Right hindlimb (tissue), 1 donor: ENCODE measurements at regions not wholly inside any gene's neighbourhood (a gene's known extent, or its start where the extent isn't known, plus 50 kb on each side); places are given as distances from the start of the nearest gene placed in this dataset.
A peak's percentile ranks its signal among the peaks of the same experiment; 100 is the strongest.

Experiments used
- DNase-seq: peaks from one replicate; pipeline ENCODE4 v3.0.0-alpha.2; 2018

DNA sequence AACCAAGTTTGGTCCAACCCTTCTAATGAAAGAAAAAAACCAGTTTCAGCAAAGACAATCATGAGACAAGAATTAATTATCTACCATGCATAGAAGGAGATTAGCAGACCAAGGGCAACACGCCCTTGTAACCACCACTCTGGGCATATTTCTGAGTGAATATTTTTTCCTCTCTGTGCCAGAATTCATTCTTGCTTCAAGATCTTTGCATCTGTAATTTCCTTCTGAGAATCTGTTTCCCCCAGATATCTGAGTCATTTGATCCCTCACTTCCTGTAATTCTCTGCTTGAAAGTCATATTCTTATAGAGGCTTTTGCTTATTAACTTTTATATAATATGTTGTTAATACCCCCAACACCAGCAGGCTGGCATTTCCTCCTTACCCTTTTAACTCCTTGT, 243.7 kb downstream of the SLC16A7 start:
- no peak for DNase-seq

DNA sequence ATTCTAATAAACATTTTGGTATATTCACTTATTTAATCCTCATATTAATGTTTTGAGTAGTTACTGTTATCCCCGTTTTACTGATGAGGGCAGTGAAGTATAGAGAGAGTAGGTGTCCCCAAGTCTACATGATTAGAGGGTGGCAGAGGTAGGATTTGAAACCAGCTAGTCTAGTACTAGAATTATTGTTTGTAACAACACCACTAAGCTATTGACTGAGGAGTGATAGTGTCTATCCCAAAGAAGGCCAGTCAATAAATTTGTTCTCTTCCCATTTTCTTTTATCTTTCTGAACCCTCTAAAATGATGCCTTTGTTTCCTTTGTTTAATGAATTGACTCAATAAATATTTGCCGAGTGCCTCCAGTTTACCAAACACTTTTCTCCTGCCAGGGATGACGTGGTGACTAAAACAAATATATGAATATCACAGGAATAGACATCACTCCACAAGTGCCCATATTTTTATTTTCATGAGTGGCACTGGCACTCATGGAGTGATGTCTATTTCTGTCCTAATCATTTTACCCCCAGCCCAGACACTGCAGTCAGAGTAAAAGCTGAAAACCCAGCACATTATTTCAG, 247.5 kb downstream of the SLC16A7 start:
- no peak for DNase-seq

DNA sequence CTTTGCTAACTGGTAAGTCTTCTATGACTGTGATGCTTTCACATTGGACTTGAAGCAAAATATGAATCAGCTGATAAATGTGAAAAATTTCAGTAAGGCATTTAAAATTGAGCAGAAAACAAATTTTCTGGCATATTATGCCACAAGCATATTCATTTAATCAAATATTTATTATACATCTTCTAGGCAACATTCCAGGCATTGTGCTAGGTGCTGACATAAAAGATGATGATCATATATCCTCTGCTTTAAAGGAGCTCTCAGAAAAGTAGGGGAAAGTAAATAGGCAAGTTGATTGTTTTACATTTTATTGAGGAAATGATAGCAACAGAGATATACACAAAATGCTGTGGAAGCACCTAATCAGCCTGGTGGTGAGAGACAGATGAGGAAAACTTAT, 248.9 kb downstream of the SLC16A7 start:
- DNase-seq = no peak

DNA sequence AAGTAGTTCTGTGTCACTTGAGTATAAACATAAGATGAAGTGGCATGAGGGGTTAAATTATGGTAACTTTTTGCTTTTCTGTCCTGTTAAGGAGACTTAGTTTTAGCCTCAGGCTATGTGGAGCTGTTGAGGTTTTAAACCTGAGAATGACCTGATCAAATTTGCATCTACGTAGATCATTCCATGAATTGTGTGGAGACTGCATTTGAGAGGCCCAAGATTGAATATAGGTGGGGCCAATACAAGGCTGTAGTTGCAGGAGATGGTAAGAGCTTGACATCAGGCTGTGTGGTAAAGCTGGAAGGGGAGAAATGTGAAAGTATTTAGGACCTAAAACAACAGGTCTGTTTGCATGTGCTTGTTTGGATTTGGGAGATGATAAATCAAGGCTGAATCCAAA, 249.5 kb downstream of the SLC16A7 start:
- DNase-seq = no peak

DNA sequence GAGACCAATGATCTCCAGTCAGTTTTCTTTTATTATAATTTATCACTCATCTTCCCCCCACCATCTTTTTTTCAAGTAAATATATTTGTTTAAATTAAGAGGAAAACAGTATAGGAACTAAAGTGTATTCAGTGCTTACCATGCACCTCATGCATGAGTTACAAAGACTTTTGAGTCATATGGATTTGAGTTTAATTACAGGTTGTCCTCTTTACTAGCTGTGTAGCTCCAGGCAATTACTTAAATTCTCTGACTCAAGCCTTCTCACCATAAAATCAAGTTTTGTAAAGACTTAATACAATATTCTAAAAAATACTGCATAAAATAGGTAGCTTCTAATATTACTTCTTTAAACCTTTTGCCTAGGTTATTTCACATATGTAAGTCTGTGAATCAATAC, 251.3 kb downstream of the SLC16A7 start:
- no peak for DNase-seq

DNA sequence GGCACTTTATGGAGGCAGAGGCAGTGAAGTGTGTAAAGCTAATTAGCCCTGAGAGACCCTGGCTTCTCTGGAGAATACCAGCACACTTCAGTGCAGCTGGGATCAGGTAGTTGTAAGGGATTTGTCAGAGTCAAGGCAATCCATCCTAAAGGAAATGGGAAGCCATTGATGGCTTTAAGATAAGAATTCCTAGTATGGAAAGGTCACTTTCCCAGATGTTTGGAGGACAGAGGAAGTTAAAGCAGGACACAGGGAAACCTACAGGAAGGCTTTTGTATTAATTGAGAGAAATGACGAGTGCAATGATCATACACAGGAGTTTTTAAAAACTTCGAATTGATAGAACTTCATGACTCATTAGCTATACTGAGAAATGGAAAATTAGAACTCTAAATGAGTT, 254.4 kb downstream of the SLC16A7 start:
- no peak for DNase-seq

GRCh38 chr12:59858508-59859170, 262.8 kb downstream of the SLC16A7 start:
- DNase-seq = no peak

DNA sequence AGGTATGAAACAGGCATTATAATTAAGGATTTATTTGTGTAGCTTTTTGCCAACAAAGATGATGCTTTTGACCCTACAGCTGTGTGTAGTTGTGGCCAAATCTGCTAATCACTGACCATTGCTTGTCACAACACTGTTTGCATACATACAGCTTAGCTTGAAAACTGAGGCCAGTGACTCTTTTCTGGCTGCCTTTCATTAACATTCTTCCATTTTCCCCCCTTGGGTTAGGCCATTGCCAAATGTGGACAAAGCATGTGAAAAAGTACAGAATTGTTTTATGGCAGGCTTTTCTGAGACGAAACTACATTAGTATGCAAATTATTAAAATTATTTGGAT, 263.3 kb downstream of the SLC16A7 start:
- DNase-seq = peak; percentile 30

DNA sequence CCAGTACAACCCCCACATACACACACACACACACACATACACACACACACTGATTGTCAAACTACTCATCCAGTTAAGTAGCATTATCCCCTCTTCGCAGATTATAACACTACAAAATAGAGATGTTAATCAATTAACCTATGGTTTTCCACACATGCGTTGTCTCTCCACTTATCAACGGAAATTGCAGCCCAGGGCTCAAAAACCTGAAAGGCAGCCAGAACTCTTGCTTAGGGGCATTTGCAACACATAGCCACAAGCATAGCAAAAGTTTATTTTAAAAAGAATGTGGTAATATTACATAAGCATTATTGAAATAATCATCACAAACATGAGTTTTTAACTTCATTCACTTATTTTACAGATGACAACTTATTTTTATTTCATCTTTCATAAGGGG, 265.8 kb downstream of the SLC16A7 start:
- DNase-seq = no peak

DNA sequence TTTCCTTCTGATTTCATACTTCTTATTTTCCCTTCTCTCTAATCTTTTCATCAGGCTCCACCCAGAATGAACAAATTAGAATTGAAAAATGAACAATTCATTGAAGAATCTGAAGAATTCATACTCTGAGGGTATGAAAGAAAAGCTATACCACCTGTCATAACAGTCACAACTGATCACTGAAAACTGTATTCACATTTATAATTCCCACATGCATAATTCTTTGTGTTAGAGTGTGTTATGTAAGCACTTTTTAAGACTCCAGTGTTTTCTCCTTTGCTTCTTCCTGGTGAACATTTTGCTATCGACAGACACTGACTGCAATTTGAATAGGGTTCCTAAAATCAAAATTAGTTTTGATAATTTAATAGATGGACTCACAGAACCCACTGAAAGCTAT, 271.2 kb downstream of the SLC16A7 start:
- no peak for DNase-seq

- no peak for DNase-seq
Observed at GRCh38 chr12:59867689-59868088, 271.9 kb downstream of the SLC16A7 start.

DNA sequence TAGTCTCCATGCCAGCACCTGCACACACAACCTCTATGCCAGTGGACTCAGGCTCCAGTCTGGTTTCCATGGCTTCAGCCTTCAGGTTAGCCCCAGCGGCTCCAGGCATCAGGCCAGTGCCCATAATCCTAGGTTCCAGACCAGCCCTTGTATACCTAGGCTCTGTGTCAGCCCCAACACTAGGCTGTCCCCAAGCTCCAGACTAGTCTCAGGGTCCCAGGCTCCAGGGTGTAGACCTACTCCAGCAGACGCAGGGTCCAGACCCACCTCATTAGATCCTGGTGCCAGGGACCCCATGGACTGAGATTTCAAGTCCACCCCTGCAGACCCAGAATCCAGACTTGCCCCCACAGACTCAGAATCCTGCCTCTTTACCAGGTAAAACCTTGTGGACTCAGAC, 275.9 kb downstream of the SLC16A7 start:
- no peak for DNase-seq

GRCh38 chr12:59873136-59873535, 277.3 kb downstream of the SLC16A7 start:
- no peak for DNase-seq

DNA sequence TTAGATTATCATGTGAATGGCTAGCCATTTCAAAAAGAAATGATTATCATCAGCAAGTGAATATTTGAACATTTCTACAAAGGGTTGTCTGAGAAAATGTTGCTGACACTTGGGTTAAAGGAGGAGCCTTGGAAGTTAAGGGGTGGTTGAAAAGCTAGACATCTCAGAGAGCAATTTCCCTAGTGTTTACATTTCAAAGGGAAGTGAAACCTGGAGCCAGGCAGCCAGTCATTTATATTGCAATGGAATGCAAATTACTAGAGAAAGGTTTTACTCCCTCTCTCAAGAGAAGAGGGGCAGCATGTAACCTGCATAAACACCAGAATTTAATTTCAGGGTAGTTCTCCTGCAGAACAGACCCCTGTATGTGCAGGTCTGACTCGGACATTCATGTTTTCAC, 279.0 kb downstream of the SLC16A7 start:
- DNase-seq = no peak

DNA sequence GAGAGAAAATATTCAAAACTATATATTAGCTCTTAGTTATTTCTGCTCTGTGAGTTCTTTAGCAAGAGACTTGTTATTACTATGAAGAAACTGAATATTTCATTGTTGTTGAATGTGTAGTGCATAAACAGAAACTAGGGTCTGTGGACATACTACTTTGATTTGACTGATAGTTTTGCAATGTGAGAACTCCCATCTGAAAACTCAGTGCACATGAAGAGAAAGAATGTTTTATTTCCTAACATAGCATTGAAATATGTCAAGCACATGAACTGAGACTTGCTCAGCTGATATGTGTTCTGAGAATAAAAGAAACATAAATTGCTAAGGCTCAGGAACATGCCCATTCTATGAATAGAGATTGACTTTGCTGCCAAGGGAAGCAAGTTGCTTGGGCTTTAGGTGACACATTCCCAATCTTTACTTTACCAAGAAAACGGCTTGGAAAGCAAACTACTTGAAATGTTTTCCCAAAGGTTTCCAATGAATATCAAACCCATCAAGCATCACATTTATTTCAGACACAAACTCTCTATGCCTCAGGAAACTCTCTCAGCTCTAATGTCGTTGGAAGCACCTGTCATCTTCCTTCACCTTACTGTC, 290.4 kb downstream of the SLC16A7 start:
- DNase-seq = no peak

- peak; percentile 20 for DNase-seq
Observed at GRCh38 chr12:59887178-59887577, 291.3 kb downstream of the SLC16A7 start.

GRCh38 chr12:59890896-59891579, 295.2 kb downstream of the SLC16A7 start:
- DNase-seq = no peak

DNA sequence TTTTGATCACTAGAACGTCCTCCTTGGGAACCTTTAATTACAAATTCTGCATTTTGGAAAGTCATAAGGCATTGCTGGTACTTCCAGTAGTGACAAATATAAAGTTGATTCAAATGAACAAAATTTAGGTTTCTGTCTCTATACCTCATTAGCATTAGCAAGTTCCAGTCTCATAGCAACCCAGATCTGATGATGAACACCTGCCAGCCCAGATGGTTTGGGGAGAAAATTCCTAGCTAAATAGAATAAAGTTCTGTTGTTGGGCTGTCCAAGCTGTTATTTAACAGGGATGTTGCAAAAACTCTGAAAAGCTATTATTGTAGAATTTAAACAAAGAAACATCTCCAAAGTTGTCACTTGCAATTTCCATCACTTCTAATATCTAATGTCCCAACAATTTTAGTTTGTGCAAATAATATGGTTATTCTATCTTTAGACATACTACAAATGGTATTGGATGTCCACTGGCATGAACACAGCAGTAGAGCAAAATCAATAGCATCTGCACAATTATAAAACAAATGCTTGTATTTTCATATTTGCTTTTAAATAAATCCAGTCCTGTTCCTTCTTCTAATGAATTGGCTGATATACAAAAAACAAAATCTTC, 299.4 kb downstream of the SLC16A7 start:
- DNase-seq = no peak

- DNase-seq = no peak
Observed at GRCh38 chr12:59904874-59905521, 309.2 kb downstream of the SLC16A7 start.

GRCh38 chr12:59911516-59911915, 315.7 kb downstream of the SLC16A7 start:
- DNase-seq = no peak

DNA sequence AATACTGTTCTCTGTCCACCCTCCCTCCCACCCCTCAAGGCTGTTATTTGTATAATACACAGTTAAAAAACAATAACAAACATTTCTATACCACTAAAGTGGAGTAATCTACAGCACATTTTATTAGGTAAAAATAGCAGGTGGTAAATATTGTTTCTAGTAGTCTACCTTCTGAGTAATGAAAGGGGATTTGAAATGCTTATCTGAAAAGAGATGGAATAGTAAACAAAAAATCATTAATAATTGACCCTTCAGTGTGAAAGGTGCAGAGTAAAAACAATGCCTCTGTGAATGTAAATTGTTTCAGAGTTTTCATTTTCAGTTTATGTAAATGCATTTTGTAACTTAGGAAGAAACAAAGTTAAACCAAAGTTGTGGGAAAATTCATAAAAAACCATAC, 321.2 kb downstream of the SLC16A7 start:
- DNase-seq = no peak

DNA sequence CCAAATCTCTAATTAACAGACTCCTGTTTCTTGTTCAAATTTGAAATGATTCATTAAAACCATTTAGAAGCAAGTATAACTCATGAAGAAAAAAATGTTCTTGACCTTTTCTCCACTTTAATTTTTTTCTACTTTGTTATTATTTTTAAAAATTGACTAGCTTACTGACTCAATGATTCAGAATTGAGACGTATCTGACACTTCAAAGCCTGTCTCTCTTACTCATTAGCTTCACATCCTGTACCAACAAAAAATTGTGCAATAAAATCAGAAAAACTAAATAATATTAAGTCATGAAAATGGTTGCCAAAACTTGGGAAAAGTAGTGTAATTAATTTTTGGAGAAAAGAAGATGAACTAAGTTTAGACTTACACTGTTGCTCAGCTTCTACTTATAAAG, 331.2 kb downstream of the SLC16A7 start:
- no peak for DNase-seq

DNA sequence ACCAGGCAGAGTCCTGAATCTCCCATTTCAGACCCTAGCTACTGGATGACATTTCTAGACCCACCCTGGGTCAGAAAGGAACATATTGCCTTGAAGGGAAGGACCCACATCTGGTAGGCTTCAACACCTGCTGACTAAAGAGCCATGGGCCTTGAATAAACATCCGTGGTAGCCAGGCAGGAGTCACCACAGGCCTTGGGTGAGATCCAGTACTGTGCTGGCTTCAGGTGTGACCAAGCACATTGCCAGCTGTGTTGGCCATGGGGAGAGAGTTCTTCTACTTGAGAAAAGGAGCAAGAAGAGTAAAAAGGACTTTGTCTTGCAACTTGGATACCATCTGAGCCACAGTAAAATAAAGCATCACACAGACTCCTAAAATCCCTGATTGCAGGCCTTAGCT, 332.6 kb downstream of the SLC16A7 start:
- DNase-seq = no peak
